Stimulated activated CD8-positive, alpha-beta memory T cell treated with anti-CD3 and anti-CD28 coated beads, Interleukin-7, amount 100 ng/mL, for 1 hour (primary cell): ENCODE measurements at regions not wholly inside any gene's neighbourhood (a gene's known extent, or its start where the extent isn't known, plus 50 kb on each side); places are given as distances from the start of the nearest gene placed in this dataset.

Experiments used
- DNase-seq, 2 donors: peaks; one replicate each; pipeline ENCODE4 v3.0.0-alpha.2; 2020; ENCODE audit warnings: low read depth in 2 of 2

- no peak for DNase-seq
Measured at GRCh38 chr10:10627414-10627813, 390.3 kb upstream of the CELF2 start.

DNA sequence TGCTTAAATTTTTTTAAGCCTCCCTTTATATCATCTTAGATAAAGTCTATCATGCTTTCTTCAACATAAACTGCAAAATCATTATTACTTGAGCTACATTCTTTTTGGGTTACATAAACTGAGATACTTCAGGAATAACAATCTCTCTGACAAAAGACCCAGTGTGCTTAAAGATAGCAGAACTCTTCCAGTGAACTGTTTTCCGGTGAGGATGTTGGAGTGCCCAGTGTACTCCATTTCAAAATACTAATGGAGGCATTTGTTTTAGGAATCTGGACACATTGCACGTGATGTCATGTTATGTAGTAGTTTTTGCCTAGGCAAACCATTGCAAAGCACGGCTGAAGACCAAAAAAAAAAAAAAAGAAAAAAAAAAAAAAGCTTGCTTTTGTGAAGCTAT, 388.2 kb upstream of the CELF2 start:
- DNase-seq = no peak

GRCh38 chr10:10630281-10630680, 387.4 kb upstream of the CELF2 start:
- no peak for DNase-seq

GRCh38 chr10:10630782-10631181, 386.9 kb upstream of the CELF2 start:
- DNase-seq = no peak

GRCh38 chr10:10642189-10642588, 375.5 kb upstream of the CELF2 start:
- no peak for DNase-seq

- no peak for DNase-seq
Measured at GRCh38 chr10:10642751-10643150, 374.9 kb upstream of the CELF2 start.

DNA sequence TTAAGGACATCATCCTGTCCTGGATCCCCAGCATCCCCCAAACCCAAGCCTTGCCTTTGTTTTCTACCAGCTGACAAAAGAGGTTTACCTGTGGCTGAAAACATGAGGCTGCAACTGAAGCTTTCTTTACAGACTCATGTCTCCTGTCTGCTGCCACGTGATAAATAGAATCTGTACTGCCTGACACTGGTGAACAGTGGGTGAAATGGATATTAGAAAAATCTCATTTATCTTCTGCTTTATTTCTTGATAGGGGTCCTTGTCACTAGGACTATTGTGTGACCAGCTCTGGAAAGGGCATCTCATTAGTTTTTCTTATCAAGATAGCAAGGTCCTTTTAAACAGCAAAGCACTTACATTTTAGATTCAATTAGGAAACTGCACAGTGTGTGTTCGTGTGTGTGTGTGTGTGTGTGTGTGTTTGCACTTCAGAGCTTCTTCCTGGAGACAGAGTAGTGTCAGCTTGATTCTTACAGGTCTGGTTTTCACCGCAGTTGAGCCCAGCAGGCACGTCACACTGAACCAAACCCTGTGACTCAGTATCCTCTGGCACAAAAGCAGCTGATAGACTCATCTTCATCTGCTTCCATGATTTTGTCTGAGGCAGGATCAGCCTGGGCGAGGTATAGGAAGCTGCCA, 373.5 kb upstream of the CELF2 start:
- no peak for DNase-seq

GRCh38 chr10:10644676-10645385, 372.8 kb upstream of the CELF2 start:
- DNase-seq = no peak

GRCh38 chr10:10647331-10647730, 370.3 kb upstream of the CELF2 start:
- DNase-seq = no peak

GRCh38 chr10:10657139-10657760, 360.4 kb upstream of the CELF2 start:
- DNase-seq = no peak

GRCh38 chr10:10658172-10658785, 359.4 kb upstream of the CELF2 start:
- DNase-seq = no peak

DNA sequence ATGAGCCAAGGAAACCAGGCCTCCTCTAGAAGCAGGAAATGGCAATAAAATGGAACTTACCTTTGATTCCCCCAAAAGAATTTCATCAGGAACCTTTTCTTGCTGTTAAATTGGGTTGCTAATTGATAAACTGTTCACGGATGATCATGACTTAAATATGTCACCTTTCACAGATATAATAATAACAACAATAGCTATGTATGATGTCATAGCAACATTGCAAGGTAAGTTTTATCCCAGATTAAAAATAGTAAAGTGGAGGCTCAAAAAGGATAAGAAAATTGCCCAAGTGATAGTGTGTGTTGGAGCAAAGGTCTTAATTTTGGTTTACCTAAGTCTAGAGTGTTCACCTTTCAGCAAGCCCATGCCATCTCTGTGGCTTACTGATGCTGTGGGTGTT, 357.6 kb upstream of the CELF2 start:
- no peak for DNase-seq

DNA sequence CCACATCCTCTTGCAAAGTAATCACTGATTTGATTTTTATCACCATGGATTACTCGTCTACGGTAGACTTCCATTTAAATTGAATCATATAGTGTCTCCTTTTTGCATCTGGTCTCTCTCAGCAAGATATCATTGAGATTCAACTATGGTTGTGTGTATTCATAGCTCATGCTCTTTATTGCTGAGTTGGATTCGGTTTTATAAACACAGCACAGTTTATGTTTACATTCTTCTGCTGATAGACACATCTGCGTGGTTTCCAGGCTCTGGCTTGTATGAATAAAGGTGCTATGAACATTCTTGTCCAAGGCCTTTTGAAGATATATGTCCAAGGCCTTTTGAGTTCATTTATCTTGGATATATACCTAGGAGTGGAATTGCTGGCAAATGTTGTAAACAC, 356.5 kb upstream of the CELF2 start:
- DNase-seq = no peak

DNA sequence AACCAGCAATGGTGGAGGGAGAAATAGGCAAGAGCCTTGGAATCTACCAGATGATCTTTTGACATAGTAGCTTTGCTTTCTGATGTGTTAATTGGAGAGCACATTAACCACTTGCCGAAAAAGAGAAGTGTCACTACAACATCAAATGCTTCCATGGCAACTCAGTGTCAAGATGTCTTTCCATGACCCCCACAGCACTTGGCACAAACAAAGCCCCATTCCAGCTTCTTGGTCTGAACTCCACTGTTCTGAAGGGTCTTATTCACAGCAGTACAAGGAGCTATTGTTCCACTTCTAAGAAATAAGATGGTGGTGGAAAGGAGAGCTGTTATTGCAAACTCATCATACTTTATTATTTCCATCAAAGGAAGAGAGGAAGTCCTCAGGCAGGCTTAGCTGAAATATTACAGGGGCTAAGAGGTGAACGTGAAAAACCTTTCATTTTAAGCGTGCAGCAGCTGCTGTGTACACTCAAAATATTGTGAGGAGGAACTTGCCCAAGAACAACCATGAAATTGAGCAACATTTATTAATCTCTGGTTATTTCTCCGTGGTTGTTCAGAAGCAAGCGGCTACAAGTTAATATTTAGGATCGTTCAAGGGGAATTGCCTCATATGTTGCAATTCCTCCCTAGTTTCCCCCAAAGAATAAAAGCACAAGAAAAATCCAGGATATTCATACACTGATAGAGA, 354.8 kb upstream of the CELF2 start:
- no peak for DNase-seq

- no peak for DNase-seq
Measured at GRCh38 chr10:10663622-10664021, 354.1 kb upstream of the CELF2 start.

DNA sequence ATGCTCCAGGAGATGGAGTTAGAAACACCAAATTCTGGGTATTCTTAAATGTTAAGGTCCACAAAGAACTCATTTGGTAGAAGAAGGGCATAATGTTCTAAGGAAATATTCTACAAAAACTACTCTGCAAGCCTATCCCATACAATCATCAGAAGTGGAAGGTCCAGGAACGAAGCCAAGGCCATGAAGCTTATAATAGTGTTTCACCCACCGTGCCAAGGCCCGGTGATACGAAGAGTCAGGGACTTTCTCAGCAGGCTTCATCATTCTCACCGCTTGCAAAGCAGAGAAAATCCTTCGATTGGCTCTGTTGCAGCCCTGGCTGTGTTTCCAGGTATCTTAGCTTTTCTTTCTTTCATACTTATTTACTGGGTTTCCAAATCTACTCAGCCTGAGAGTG, 351.9 kb upstream of the CELF2 start:
- DNase-seq = no peak

GRCh38 chr10:10667466-10667865, 350.2 kb upstream of the CELF2 start:
- DNase-seq = no peak

DNA sequence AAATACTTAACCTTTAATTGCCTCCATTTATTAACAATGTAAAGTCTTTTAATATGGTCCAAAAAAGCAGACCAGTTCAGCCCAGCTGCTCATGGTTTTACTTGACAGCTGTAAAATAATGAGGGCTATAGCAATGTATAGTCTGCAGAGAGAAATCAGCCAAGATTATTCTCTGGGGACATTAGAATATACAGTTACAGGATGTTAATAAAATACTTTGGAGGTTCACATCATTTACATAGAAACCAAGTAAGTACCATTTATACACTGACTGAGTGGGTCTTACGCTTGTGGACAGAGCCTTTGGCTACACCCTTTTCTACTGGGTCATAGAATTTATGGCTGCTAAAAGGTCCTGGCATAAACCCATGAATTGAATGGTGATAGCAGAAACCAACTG, 340.7 kb upstream of the CELF2 start:
- no peak for DNase-seq

DNA sequence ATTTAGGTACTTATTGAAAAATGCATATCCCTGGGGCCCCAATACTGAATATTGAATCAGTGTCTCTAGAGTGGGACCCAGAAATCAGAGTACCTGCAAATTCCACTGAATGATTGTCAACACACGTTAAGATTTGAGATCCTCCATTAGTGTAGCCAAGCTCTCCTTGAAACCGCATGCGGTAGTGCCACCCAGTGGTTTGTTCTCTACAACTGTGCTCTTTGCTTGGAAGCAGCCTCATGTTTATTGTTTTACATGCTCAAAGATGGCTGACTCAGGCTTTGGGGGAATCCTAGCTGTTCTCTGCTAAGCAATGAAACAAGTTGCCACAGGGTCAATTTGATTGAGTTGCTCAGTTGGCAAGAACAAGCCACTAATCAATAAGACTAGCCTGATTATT, 340.2 kb upstream of the CELF2 start:
- DNase-seq = no peak

DNA sequence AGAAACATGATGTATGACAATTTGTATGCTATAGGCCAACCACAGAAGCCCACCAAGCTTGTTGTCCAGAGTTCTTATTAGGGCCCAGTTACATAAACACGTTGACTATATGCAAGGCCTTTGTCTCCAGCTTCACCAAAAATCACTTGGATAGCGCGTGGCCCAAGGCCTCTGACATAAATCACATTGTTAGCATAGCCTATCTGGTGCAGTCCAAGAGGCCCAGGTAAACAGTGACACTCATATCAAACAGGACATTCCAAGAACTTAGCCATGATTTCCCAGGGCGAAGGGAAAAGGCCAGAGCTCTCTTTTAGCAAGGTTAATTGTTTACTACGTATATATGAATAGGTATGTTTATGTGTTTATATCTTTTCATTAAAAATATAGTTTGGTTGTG, 337.2 kb upstream of the CELF2 start:
- no peak for DNase-seq

- DNase-seq = no peak
Measured at GRCh38 chr10:10684972-10685371, 332.7 kb upstream of the CELF2 start.

DNA sequence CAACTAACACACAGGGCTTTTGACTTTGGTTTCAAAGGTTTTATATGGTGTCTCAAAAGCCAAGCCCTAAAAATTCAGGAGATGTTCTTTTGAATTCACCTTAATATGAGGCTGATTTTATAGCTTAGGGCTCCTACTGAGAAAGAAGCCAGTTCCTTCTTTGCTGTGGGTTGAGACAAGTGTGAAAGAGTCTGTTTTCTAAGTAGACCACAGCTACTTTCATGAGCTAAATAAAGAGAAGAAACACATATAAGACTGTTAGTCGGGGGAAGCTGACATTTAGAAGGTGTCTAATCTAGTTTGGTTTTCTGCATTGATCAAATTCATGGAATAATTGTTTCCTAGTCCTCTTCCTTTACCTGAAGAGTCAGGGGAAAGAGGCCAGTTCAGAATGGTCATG, 332.1 kb upstream of the CELF2 start:
- no peak for DNase-seq
